OCI-LY3 (cell line): ENCODE measurements at regions not wholly inside any gene's neighbourhood (a gene's known extent, or its start where the extent isn't known, plus 50 kb on each side); places are given as distances from the start of the nearest gene placed in this dataset.

Experiments
- H2AFZ ChIP-seq: fragments of 200-600, 300-600 bp; shearing (Covaris generic); 2 replicates; pipeline ENCODE4 v1.6.0; 2014; ENCODE audit warnings: antibody characterized with exemption, low read depth, low read length
- H3K27ac ChIP-seq: fragments of 200-600, 300-600 bp; sonication (generic); 2 replicates; pipeline ENCODE4 v1.5.1; 2014; ENCODE audit warnings: mild to moderate bottlenecking, low read length, moderate library complexity, mixed read lengths
- H3K27me3 ChIP-seq: fragments of 200-600, 300-600 bp; sonication (generic); 2 replicates; pipeline ENCODE4 v1.6.1; 2014; ENCODE audit warnings: low read depth, low read length, mixed read lengths
- H3K36me3 ChIP-seq: fragments of 200-600, 300-600 bp; sonication (generic); replicated peaks from 2 replicates; pipeline ENCODE3; 2014; ENCODE audit warnings: low read depth, low read length, mixed read lengths
- H3K4me1 ChIP-seq: fragments of 300-600, 200-600 bp; sonication (generic); 2 replicates; pipeline ENCODE4 v1.6.1; 2014; ENCODE audit warnings: low read length, mixed read lengths
- H3K4me2 ChIP-seq: fragments of 200-600, 300-600 bp; sonication (generic); 2 replicates; pipeline ENCODE4 v1.6.1; 2014; ENCODE audit warnings: low read length, mixed read lengths
- H3K4me3 ChIP-seq: fragments of 300-600, 200-600 bp; sonication (generic); 2 replicates; pipeline ENCODE4 v1.5.1; 2014; ENCODE audit warnings: antibody characterized with exemption, mild to moderate bottlenecking, low read length, moderate library complexity
- H3K79me2 ChIP-seq: fragments of 300-600, 200-600 bp; shearing (Covaris generic); 2 replicates; pipeline ENCODE4 v1.6.1; 2014; ENCODE audit warnings: mild to moderate bottlenecking, low read length, mixed read lengths
- H3K9ac ChIP-seq: fragments of 300-600, 200-600 bp; shearing (Covaris generic); 2 replicates; pipeline ENCODE4 v1.6.0; 2014; ENCODE audit warnings: mild to moderate bottlenecking, low read length, moderate library complexity
- H3K9me3 ChIP-seq: fragments of 200-600, 300-600 bp; shearing (Covaris generic); 2 replicates; pipeline ENCODE4 v1.6.1; 2014; ENCODE audit warnings: low read length, mixed read lengths; ENCODE audit not compliant: insufficient read depth
- H4K20me1 ChIP-seq: fragments of 200-600, 300-600 bp; sonication (generic); 2 replicates; pipeline ENCODE4 v1.6.1; 2016; ENCODE audit warnings: low read length, mixed read lengths; ENCODE audit not compliant: insufficient read depth
- EZH2phosphoT487 ChIP-seq: fragments of 200-600 bp; shearing (Covaris generic); IDR thresholded peaks from 2 replicates; pipeline ENCODE4 v1.6.1; 2018; ENCODE audit warnings: antibody characterized with exemption, mixed run types, low read depth
- TF ChIP-seq, protein P1 (sequence below): fragments of 200-600, 300-600 bp; sonication (generic); IDR thresholded peaks from 2 replicates; pipeline ENCODE4 v1.5.1; 2014; ENCODE audit warnings: antibody characterized with exemption, low read length, low read depth

GRCh38 chrX:46328133-46328532 is 217.1 kb downstream of the ZNF674 start:
- H3K4me2 ChIP-seq = no peak overlapping the region
- no peak overlapping the region for H2AFZ ChIP-seq
- TF ChIP-seq, protein P1, sequence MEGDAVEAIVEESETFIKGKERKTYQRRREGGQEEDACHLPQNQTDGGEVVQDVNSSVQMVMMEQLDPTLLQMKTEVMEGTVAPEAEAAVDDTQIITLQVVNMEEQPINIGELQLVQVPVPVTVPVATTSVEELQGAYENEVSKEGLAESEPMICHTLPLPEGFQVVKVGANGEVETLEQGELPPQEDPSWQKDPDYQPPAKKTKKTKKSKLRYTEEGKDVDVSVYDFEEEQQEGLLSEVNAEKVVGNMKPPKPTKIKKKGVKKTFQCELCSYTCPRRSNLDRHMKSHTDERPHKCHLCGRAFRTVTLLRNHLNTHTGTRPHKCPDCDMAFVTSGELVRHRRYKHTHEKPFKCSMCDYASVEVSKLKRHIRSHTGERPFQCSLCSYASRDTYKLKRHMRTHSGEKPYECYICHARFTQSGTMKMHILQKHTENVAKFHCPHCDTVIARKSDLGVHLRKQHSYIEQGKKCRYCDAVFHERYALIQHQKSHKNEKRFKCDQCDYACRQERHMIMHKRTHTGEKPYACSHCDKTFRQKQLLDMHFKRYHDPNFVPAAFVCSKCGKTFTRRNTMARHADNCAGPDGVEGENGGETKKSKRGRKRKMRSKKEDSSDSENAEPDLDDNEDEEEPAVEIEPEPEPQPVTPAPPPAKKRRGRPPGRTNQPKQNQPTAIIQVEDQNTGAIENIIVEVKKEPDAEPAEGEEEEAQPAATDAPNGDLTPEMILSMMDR = no peak
- no peak for TF ChIP-seq EZH2phosphoT487
- no peaks in the 10 kb centered on the region for H4K20me1 ChIP-seq
- H3K4me3 ChIP-seq = no peak overlapping the region
- no peaks in the 10 kb centered on the region for H3K4me1 ChIP-seq
- no peaks in the 10 kb centered on the region for H3K79me2 ChIP-seq
- H3K27me3 ChIP-seq = no peaks in the 10 kb centered on the region
- no peak overlapping the region for H3K27ac ChIP-seq
- H3K36me3 ChIP-seq = no peaks in the 10 kb centered on the region
- H3K9me3 ChIP-seq = no peaks in the 10 kb centered on the region
- no peak overlapping the region for H3K9ac ChIP-seq

GRCh38 chrX:46327566-46328115 is 217.6 kb downstream of the ZNF674 start:
- no peak for TF ChIP-seq EZH2phosphoT487
- Histone ChIP-seq H2AFZ (no peak overlapping the region), H4K20me1 (no peaks in the 10 kb centered on the region), H3K79me2 (no peaks in the 10 kb centered on the region), H3K9me3 (no peaks in the 10 kb centered on the region), H3K36me3 (no peaks in the 10 kb centered on the region), H3K4me2 (no peak overlapping the region), H3K4me3 (no peak overlapping the region), H3K27ac (no peak overlapping the region), H3K27me3 (no peaks in the 10 kb centered on the region), H3K9ac (no peak overlapping the region), H3K4me1 (no peaks in the 10 kb centered on the region)

DNA sequence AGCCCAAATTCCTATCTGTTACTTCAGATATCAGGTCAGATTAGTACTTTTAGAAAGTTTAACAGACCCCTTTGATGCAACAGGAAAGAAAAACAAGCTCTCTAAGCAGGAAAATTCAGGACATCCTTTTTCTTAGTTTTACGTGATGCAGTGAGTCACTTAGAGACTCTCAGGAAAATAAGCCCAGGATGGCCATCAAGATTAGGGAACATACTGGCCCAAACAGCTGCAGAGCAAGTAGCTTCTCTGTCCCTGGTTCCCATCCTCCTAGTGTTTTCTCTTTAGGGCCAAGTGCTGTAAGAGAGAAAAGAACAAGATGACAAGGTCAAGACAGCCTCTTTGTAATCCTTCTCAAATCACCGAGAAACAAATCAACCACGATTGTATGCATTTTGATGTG is 219.1 kb downstream of the ZNF674 start:
- Histone ChIP-seq H3K9ac (no peak overlapping the region), H3K4me1 (no peaks in the 10 kb centered on the region), H3K4me3 (no peak overlapping the region)

DNA sequence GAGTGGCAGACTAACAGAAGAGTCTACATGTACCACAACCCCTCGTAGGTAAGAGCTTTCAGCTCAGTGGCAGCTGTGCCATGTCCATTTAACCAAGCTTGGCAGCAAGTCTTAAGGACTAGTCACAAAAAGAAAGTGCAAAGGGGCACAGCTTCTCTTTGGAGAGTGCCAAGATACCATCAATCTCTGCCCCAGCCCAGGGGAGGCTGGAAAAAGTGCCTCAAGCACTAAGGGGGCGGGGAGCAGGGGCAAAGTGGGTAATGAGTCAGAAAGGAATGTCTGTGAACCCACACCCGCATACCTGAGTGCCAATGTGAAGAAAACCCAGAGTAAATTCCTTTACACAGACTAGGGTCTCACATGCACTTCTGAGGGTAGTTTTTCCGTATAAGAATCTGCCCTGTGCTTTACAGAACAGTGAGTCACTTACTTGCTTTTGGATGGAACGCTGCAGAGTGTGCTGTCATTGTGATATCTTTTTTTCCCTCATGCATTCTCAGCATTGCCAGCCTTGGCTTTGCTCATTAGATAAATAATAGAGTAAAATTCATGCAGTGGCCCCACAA is 219.8 kb downstream of the ZNF674 start:
- H3K79me2 ChIP-seq = no peaks in the 10 kb centered on the region
- TF ChIP-seq, protein P1 = no peak
- no peak for TF ChIP-seq EZH2phosphoT487
- no peak overlapping the region for H2AFZ ChIP-seq
- no peaks in the 10 kb centered on the region for H3K27me3 ChIP-seq
- no peak overlapping the region for H3K27ac ChIP-seq
- H3K4me2 ChIP-seq = no peak overlapping the region
- no peaks in the 10 kb centered on the region for H3K9me3 ChIP-seq
- no peak overlapping the region for H3K4me3 ChIP-seq
- H3K9ac ChIP-seq = no peak overlapping the region
- no peaks in the 10 kb centered on the region for H3K36me3 ChIP-seq
- H3K4me1 ChIP-seq = no peaks in the 10 kb centered on the region
- H4K20me1 ChIP-seq = no peaks in the 10 kb centered on the region

More for the DNA sequence above, 219.1 kb downstream of the ZNF674 start:
- no peaks in the 10 kb centered on the region for H3K9me3 ChIP-seq
- H3K36me3 ChIP-seq = no peaks in the 10 kb centered on the region
- TF ChIP-seq, protein P1 = no peak
- TF ChIP-seq EZH2phosphoT487 = no peak
- no peaks in the 10 kb centered on the region for H4K20me1 ChIP-seq
- H3K27me3 ChIP-seq = no peaks in the 10 kb centered on the region
- H3K4me2 ChIP-seq = no peak overlapping the region
- H3K27ac ChIP-seq = no peak overlapping the region
- no peak overlapping the region for H2AFZ ChIP-seq
- no peaks in the 10 kb centered on the region for H3K79me2 ChIP-seq
